Neural cell (in vitro differentiated cells): ENCODE measurements at regions not wholly inside any gene's neighbourhood (a gene's known extent, or its start where the extent isn't known, plus 50 kb on each side); places are given as distances from the start of the nearest gene placed in this dataset.

Source experiments
- H2AFZ ChIP-seq: fragments of 200-600, 300-800 bp; sonication (generic), shearing (Covaris generic); 2 replicates; pipeline ENCODE4 v1.6.0; 2014; ENCODE audit warnings: low read depth, mild to moderate bottlenecking, antibody characterized with exemption, low read length, moderate library complexity
- H3F3A ChIP-seq: fragments of 200-600 bp; shearing (Covaris generic); 2 replicates; pipeline ENCODE4 v1.6.1; 2016; ENCODE audit warnings: mild to moderate bottlenecking, moderate library complexity, mixed read lengths, antibody characterized with exemption, low read length; ENCODE audit not compliant: insufficient read depth, poor library complexity, severe bottlenecking
- H3K27ac ChIP-seq: fragments of 200-600, 300-800 bp; sonication (generic), shearing (Covaris generic); 2 replicates; pipeline ENCODE4 v1.5.1; 2014; ENCODE audit warnings: mild to moderate bottlenecking, low read length, moderate library complexity
- H3K27me3 ChIP-seq: fragments of 300-800, 200-600 bp; sonication (generic), shearing (Covaris generic); 2 replicates; pipeline ENCODE4 v1.6.0; 2014; ENCODE audit warnings: mild to moderate bottlenecking, low read depth, low read length, moderate library complexity; ENCODE audit not compliant: insufficient read depth
- H3K36me3 ChIP-seq: fragments of 300-800, 200-600 bp; sonication (generic), shearing (Covaris generic); 2 replicates; pipeline ENCODE4 v1.5.1; 2014; ENCODE audit warnings: mild to moderate bottlenecking, antibody characterized with exemption, low read length, moderate library complexity; ENCODE audit not compliant: insufficient read depth
- H3K4me2 ChIP-seq: fragments of 300-800, 200-600 bp; sonication (generic), shearing (Covaris generic); 2 replicates; pipeline ENCODE4 v1.6.0; 2014; ENCODE audit warnings: mild to moderate bottlenecking, low read length
- H3K4me3 ChIP-seq: fragments of 300-800, 200-600 bp; sonication (generic), shearing (Covaris generic); 2 replicates; pipeline ENCODE4 v1.5.1; 2014; ENCODE audit warnings: mild to moderate bottlenecking, low read length, moderate library complexity
- H3K79me2 ChIP-seq: fragments of 200-600 bp; shearing (Covaris generic); replicated peaks from 2 replicates; pipeline ENCODE4 v1.6.0; 2014; ENCODE audit warnings: mild to moderate bottlenecking, low read length, moderate library complexity; ENCODE audit not compliant: insufficient read depth
- H3K9ac ChIP-seq: fragments of 300-800, 200-600 bp; sonication (generic), shearing (Covaris generic); 2 replicates; pipeline ENCODE4 v1.6.1; 2016; ENCODE audit warnings: mild to moderate bottlenecking, low read length, mixed read lengths
- H3K9me2 ChIP-seq: fragments of 200-600 bp; shearing (Covaris generic); 2 replicates; pipeline ENCODE4 v1.6.1; 2016; ENCODE audit warnings: mild to moderate bottlenecking, low read length, mixed read lengths; ENCODE audit not compliant: insufficient read depth
- H3K9me3 ChIP-seq: fragments of 200-600, 300-800 bp; sonication (generic), shearing (Covaris generic); 2 replicates; pipeline ENCODE4 v1.6.1; 2016; ENCODE audit warnings: mild to moderate bottlenecking, mixed run types, low read length, moderate library complexity, mixed read lengths
- H4K20me1 ChIP-seq: fragments of 200-600 bp; shearing (Covaris generic); 2 replicates; pipeline ENCODE4 v1.6.1; 2016; ENCODE audit warnings: mild to moderate bottlenecking, mixed run types; ENCODE audit not compliant: insufficient read depth
- EP300 ChIP-seq: fragments of 450-650 bp; conservative IDR thresholded peaks from 2 replicates; pipeline ENCODE4 v1.6.1; 2014; ENCODE audit warnings: antibody characterized with exemption, mild to moderate bottlenecking, moderate library complexity; ENCODE audit not compliant: poor library complexity, severe bottlenecking
- EZH2 ChIP-seq: fragments of 200-600, 300-800 bp; shearing (Covaris generic), sonication (generic); IDR thresholded peaks from 2 replicates; pipeline ENCODE4 v1.6.1; 2014; ENCODE audit warnings: antibody characterized with exemption, low read length, borderline replicate concordance, mild to moderate bottlenecking; ENCODE audit not compliant: insufficient read depth, poor library complexity, severe bottlenecking
- MXI1 ChIP-seq: fragments of 450-650 bp; conservative IDR thresholded peaks from 2 replicates; pipeline ENCODE4 v1.6.1; 2014; ENCODE audit warnings: antibody characterized with exemption, mild to moderate bottlenecking; ENCODE audit not compliant: poor library complexity, severe bottlenecking
- POLR2AphosphoS5 ChIP-seq: IDR thresholded peaks from 2 replicates; pipeline ENCODE4 v1.6.1; 2012
- RAD21 ChIP-seq: fragments of 450-650 bp; conservative IDR thresholded peaks from 2 replicates; pipeline ENCODE4 v1.6.1; 2014; ENCODE audit warnings: antibody characterized with exemption, mild to moderate bottlenecking, moderate library complexity
- REST ChIP-seq: IDR thresholded peaks from 2 replicates; pipeline ENCODE4 v1.6.1; 2012; ENCODE audit warnings: borderline replicate concordance
- SMC3 ChIP-seq: fragments of 450-650 bp; conservative IDR thresholded peaks from 2 replicates; pipeline ENCODE4 v1.6.1; 2014; ENCODE audit warnings: antibody characterized with exemption, mild to moderate bottlenecking, moderate library complexity; ENCODE audit not compliant: poor library complexity
- TAF1 ChIP-seq: IDR thresholded peaks from 2 replicates; pipeline ENCODE4 v1.6.1; 2012; ENCODE audit warnings: low read depth
- TF ChIP-seq, protein P1 (sequence below): fragments of 450-650 bp; IDR thresholded peaks from 2 replicates; pipeline ENCODE4 v1.5.1; 2014; ENCODE audit warnings: antibody characterized with exemption, mild to moderate bottlenecking, moderate library complexity; ENCODE audit not compliant: poor library complexity, severe bottlenecking

DNA sequence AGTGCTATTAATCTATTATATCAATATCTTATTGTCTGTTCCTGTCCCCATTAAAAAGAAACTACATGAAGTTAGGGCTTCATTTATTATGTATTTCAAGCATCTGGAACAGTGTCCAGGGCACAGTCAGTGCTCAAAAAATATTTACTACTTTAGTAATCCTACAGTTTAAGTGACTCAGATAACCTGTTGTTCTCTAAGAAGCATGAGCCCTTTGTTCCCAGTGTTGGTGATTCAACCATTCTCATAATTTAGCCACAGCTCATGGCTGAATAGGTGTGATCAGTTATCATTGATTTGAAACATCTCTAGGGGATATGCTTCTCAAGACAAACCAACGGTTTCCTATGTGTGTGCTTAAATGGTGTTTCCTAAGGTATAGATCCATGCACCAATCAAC is 292.7 kb downstream of the TMEM167A start:
- Histone ChIP-seq H3K79me2 (no peaks in the 10 kb centered on the region), H3F3A (no peaks in the 10 kb centered on the region), H2AFZ (no peak overlapping the region), H3K9me2 (no peaks in the 10 kb centered on the region), H3K36me3 (no peaks in the 10 kb centered on the region), H4K20me1 (no peaks in the 10 kb centered on the region), H3K27me3 (no peaks in the 10 kb centered on the region), H3K27ac (no peak overlapping the region), H3K9me3 (no peaks in the 10 kb centered on the region), H3K4me2 (no peak overlapping the region), H3K4me3 (no peak overlapping the region), H3K9ac (no peak overlapping the region)
- TF ChIP-seq RAD21 (no peak), MXI1 (no peak), SMC3 (no peak)

- H3K36me3 ChIP-seq = no peaks in the 10 kb centered on the region
- no peaks in the 10 kb centered on the region for H4K20me1 ChIP-seq
- H3K9me2 ChIP-seq = no peaks in the 10 kb centered on the region
- H3F3A ChIP-seq = no peaks in the 10 kb centered on the region
- H3K9ac ChIP-seq = no peak overlapping the region
- H3K79me2 ChIP-seq = no peaks in the 10 kb centered on the region
- H3K9me3 ChIP-seq = no peaks in the 10 kb centered on the region
- no peak overlapping the region for H3K4me2 ChIP-seq
- no peaks in the 10 kb centered on the region for H3K27me3 ChIP-seq
- no peak overlapping the region for H2AFZ ChIP-seq
- no peak for TF ChIP-seq EP300
- no peak for TF ChIP-seq SMC3
- H3K27ac ChIP-seq = no peak overlapping the region
- H3K4me3 ChIP-seq = no peak overlapping the region
Observed at GRCh38 chr5:82777106-82777505, 300.1 kb downstream of the TMEM167A start.

DNA sequence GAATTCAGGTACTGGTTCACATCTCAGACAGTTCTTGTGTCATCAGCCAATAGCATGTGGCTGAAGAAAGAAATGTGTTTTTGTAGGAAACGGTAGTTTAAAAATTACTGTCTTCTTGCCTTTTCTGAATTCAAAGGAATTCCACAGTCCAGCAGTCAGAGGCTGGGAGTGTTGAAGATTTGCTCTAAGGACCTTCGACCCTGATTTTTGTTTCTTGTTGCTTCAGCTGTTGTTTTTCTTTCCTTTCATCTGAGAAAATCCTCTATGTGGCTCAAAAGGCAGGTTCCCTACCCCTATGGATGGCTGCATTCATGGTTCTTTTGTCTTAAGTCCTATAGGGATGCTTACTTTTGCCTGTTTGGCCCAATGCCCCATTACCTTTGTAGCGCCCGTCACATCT is 304.9 kb downstream of the TMEM167A start:
- Histone ChIP-seq H4K20me1 (no peaks in the 10 kb centered on the region), H3K4me2 (no peak overlapping the region), H3K79me2 (no peaks in the 10 kb centered on the region), H3K9me2 (no peaks in the 10 kb centered on the region), H3K36me3 (no peaks in the 10 kb centered on the region), H3K4me3 (no peak overlapping the region), H3K9me3 (no peaks in the 10 kb centered on the region), H2AFZ (no peak overlapping the region), H3K27me3 (no peaks in the 10 kb centered on the region), H3K9ac (no peak overlapping the region), H3K27ac (no peak overlapping the region), H3F3A (no peaks in the 10 kb centered on the region)
- TF ChIP-seq POLR2AphosphoS5 (no peak), REST (no peak), MXI1 (no peak), EP300 (no peak), RAD21 (no peak), TAF1 (no peak), EZH2 (no peak), SMC3 (no peak)
- TF ChIP-seq, protein P1, sequence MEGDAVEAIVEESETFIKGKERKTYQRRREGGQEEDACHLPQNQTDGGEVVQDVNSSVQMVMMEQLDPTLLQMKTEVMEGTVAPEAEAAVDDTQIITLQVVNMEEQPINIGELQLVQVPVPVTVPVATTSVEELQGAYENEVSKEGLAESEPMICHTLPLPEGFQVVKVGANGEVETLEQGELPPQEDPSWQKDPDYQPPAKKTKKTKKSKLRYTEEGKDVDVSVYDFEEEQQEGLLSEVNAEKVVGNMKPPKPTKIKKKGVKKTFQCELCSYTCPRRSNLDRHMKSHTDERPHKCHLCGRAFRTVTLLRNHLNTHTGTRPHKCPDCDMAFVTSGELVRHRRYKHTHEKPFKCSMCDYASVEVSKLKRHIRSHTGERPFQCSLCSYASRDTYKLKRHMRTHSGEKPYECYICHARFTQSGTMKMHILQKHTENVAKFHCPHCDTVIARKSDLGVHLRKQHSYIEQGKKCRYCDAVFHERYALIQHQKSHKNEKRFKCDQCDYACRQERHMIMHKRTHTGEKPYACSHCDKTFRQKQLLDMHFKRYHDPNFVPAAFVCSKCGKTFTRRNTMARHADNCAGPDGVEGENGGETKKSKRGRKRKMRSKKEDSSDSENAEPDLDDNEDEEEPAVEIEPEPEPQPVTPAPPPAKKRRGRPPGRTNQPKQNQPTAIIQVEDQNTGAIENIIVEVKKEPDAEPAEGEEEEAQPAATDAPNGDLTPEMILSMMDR = no peak
